Neuronal stem cell (in vitro differentiated cells): ENCODE measurements at regions not wholly inside any gene's neighbourhood (a gene's known extent, or its start where the extent isn't known, plus 50 kb on each side); places are given as distances from the start of the nearest gene placed in this dataset.
"Not testable (repeated sequence)": the region's sequence is repeated elsewhere in the genome, so short reads cannot be mapped to it uniquely, and the experiment has no call there.

Experiments
- DNase-seq: peaks from one replicate; pipeline ENCODE4 v3.0.0-alpha.2; 2013; ENCODE audit warnings: low spot score
- H2AFZ ChIP-seq: one replicate; pipeline ENCODE4 v1.6.1; 2013; ENCODE audit warnings: mild to moderate bottlenecking, low read length, inconsistent platforms
- H2AK5ac ChIP-seq: 2 replicates; pipeline ENCODE4 v1.6.1; 2013; ENCODE audit warnings: low read depth, mild to moderate bottlenecking, inconsistent platforms, low read length, moderate library complexity, mixed read lengths
- H2BK120ac ChIP-seq: 2 replicates; pipeline ENCODE4 v1.6.1; 2013; ENCODE audit warnings: low read depth, mild to moderate bottlenecking, inconsistent platforms, low read length, moderate library complexity, mixed read lengths
- H2BK12ac ChIP-seq: one replicate; pipeline ENCODE4 v1.6.1; 2013; ENCODE audit warnings: low read length, inconsistent platforms
- H2BK15ac ChIP-seq: 2 replicates; pipeline ENCODE4 v1.6.1; 2013; ENCODE audit warnings: mild to moderate bottlenecking, low read length, inconsistent platforms, mixed read lengths
- H2BK5ac ChIP-seq: one replicate; pipeline ENCODE4 v1.6.1; 2013; ENCODE audit warnings: inconsistent platforms, mild to moderate bottlenecking, low read length, moderate library complexity
- H3K14ac ChIP-seq: one replicate; pipeline ENCODE4 v1.6.1; 2013; ENCODE audit warnings: low read length, inconsistent platforms
- H3K18ac ChIP-seq: 2 replicates; pipeline ENCODE4 v1.6.1; 2013; ENCODE audit warnings: low read length, inconsistent platforms
- H3K23ac ChIP-seq: 2 replicates; pipeline ENCODE4 v1.6.1; 2013; ENCODE audit warnings: low read depth, mild to moderate bottlenecking, mixed read lengths, low read length, inconsistent platforms; ENCODE audit not compliant: poor library complexity
- H3K27ac ChIP-seq: replicated peaks from 3 replicates; pipeline ENCODE4 v1.5.1; 2013; ENCODE audit warnings: low read length, inconsistent platforms
- H3K27me3 ChIP-seq, 3 experiments: 2 replicates each; pipeline ENCODE4 v1.6.1; 2013; ENCODE audit warnings: low read length in 3 of 3, mild to moderate bottlenecking in 2 of 3, inconsistent platforms in 1 of 3, low read depth in 1 of 3, mixed read lengths in 1 of 3, moderate library complexity in 1 of 3; ENCODE audit not compliant: control insufficient read depth in 3 of 3, insufficient read depth in 3 of 3
- H3K36me3 ChIP-seq, 2 donors: replicated peaks in 1 of 2; 2 replicates each; pipeline ENCODE4 v1.6.1; 2013; ENCODE audit warnings: low read length in 2 of 2; ENCODE audit not compliant: control insufficient read depth in 2 of 2, insufficient read depth in 2 of 2
- H3K4ac ChIP-seq: 2 replicates; pipeline ENCODE4 v1.6.1; 2013; ENCODE audit warnings: inconsistent platforms, mild to moderate bottlenecking, low read length, moderate library complexity
- H3K4me1 ChIP-seq, 2 donors: 1 replicate in 1 of 2; 2 replicates in 1 of 2; pipeline ENCODE4 v1.6.1; 2013; ENCODE audit warnings: low read length in 2 of 2, low read depth in 1 of 2; ENCODE audit not compliant: control insufficient read depth in 2 of 2, insufficient read depth in 1 of 2
- H3K4me2 ChIP-seq: one replicate; pipeline ENCODE4 v1.6.1; 2013; ENCODE audit warnings: mild to moderate bottlenecking, low read length, inconsistent platforms; ENCODE audit not compliant: insufficient read depth, poor library complexity, severe bottlenecking
- H3K4me3 ChIP-seq, 2 donors: 2 replicates each; pipeline ENCODE4 v1.5.1; 2013; ENCODE audit warnings: low read length in 2 of 2, mild to moderate bottlenecking in 2 of 2, inconsistent platforms in 1 of 2, moderate library complexity in 1 of 2
- H3K79me1 ChIP-seq: one replicate; pipeline ENCODE4 v1.6.1; 2013; ENCODE audit warnings: low read depth, mild to moderate bottlenecking, inconsistent platforms, low read length, moderate library complexity
- H3K9ac ChIP-seq: one replicate; pipeline ENCODE4 v1.6.1; 2013; ENCODE audit warnings: mild to moderate bottlenecking, low read depth, low read length, inconsistent platforms; ENCODE audit not compliant: poor library complexity
- H3K9me3 ChIP-seq, 2 donors: replicated peaks in 1 of 2; 2 replicates each; pipeline versions ENCODE3 to v1.6.1; 2013; ENCODE audit warnings: low read length in 2 of 2, mild to moderate bottlenecking in 2 of 2, inconsistent platforms in 1 of 2, low read depth in 1 of 2, mixed read lengths in 1 of 2, moderate library complexity in 1 of 2; ENCODE audit not compliant: control insufficient read depth in 2 of 2, insufficient read depth in 1 of 2
- H4K8ac ChIP-seq: one replicate; pipeline ENCODE4 v1.6.1; 2013; ENCODE audit warnings: low read depth, mild to moderate bottlenecking, inconsistent platforms, low read length, moderate library complexity
- H4K91ac ChIP-seq: one replicate; pipeline ENCODE4 v1.6.1; 2013; ENCODE audit warnings: low read length, low read depth, mild to moderate bottlenecking, inconsistent platforms; ENCODE audit not compliant: poor library complexity
- whole genome bisulfite sequencing, 2 donors: extraction: QIAGEN DNeasy Blood & Tissue Kit; methylation state at CpG; one replicate each; pipeline ENCODE4 v1.1.7; 2013; ENCODE audit warnings: missing lambda C conversion rate in 2 of 2, mixed read lengths in 1 of 2; ENCODE audit not compliant: insufficient read length in 2 of 2, insufficient replicate concordance in 1 of 2; ENCODE audit errors: extremely low coverage in 2 of 2; 5-methylcytosine and 5-hydroxymethylcytosine counted together

GRCh38 chr2:19100570-19100969 lies 257.9 kb downstream of the OSR1 start:
- H3K9me3 ChIP-seq, result no peaks in the 10 kb centered on the region
- no peak overlapping the region for H3K9ac ChIP-seq
- no peak overlapping the region for H3K14ac ChIP-seq
- H2BK12ac ChIP-seq, result no peak overlapping the region
- H3K79me1 ChIP-seq, result no peaks in the 10 kb centered on the region
- H3K18ac ChIP-seq, result no peak overlapping the region
- no peak overlapping the region for H3K4me2 ChIP-seq
- H2BK15ac ChIP-seq, result no peak overlapping the region
- no peaks in the 10 kb centered on the region for H3K4me1 ChIP-seq
- H2BK120ac ChIP-seq, result no peak overlapping the region
- no peak overlapping the region for H2BK5ac ChIP-seq
- WGBS, 2 donors, result no CpG with 5 or more reads among the region's 2 CpGs
- H3K4me3 ChIP-seq, result no peak overlapping the region
- no peak overlapping the region for H2AK5ac ChIP-seq
- no peaks in the 10 kb centered on the region for H3K36me3 ChIP-seq
- no peak for DNase-seq
- H3K27ac ChIP-seq, result no peak overlapping the region
- H4K8ac ChIP-seq, result no peak overlapping the region
- H3K27me3 ChIP-seq, result no peaks in the 10 kb centered on the region
- no peak overlapping the region for H4K91ac ChIP-seq
- H3K4ac ChIP-seq, result no peak overlapping the region
- no peak overlapping the region for H2AFZ ChIP-seq
- no peak overlapping the region for H3K23ac ChIP-seq

GRCh38 chr2:19099181-19099580 lies 259.2 kb downstream of the OSR1 start:
- Histone ChIP-seq H3K4ac (no peak overlapping the region), H3K4me2 (no peak overlapping the region), H3K23ac (no peak overlapping the region), H4K8ac (peak overlapping the region; percentile 23), H4K91ac (no peak overlapping the region), H3K9me3 (no peaks in the 10 kb centered on the region), H2BK15ac (no peak overlapping the region), H2BK120ac (no peak overlapping the region), H3K18ac (no peak overlapping the region), H3K14ac (no peak overlapping the region), H3K79me1 (no peaks in the 10 kb centered on the region), H3K9ac (no peak overlapping the region), H3K27me3 (no peaks in the 10 kb centered on the region), H3K4me3 (no peak overlapping the region), H3K4me1 (no peaks in the 10 kb centered on the region), H2BK12ac (no peak overlapping the region), H3K27ac (no peak overlapping the region), H3K36me3 (no peaks in the 10 kb centered on the region), H2AFZ (no peak overlapping the region), H2AK5ac (no peak overlapping the region), H2BK5ac (no peak overlapping the region)
- no peak for DNase-seq
- no CpG with 5 or more reads among the region's 3 CpGs for WGBS, 2 donors

- Histone ChIP-seq H3K9me3 (no peaks in the 10 kb centered on the region), H2AFZ (no peak overlapping the region), H3K4me3 (no peak overlapping the region), H2BK120ac (no peak overlapping the region), H3K36me3 (no peaks in the 10 kb centered on the region), H3K4me1 (no peaks in the 10 kb centered on the region), H3K14ac (no peak overlapping the region), H4K91ac (no peak overlapping the region), H2AK5ac (no peak overlapping the region), H3K79me1 (no peaks in the 10 kb centered on the region), H2BK15ac (no peak overlapping the region), H3K27ac (no peak overlapping the region), H3K18ac (no peak overlapping the region), H2BK12ac (no peak overlapping the region), H3K9ac (no peak overlapping the region), H4K8ac (peak overlapping the region; percentile 23), H2BK5ac (no peak overlapping the region), H3K4ac (no peak overlapping the region), H3K23ac (no peak overlapping the region), H3K27me3 (no peaks in the 10 kb centered on the region), H3K4me2 (no peak overlapping the region)
- no peak for DNase-seq
- WGBS, 2 donors, result no CpG with 5 or more reads among the region's 2 CpGs
Measured at GRCh38 chr2:19098467-19099160, 259.8 kb downstream of the OSR1 start.

- not testable (repeated sequence) for H3K4me1 ChIP-seq
- peak overlapping the region; percentile 54 for H2AFZ ChIP-seq
- WGBS, 2 donors, result no CpG with 5 or more reads among the region's 5 CpGs
Measured at GRCh38 chr2:19089476-19089875, 268.9 kb downstream of the OSR1 start.

More at GRCh38 chr2:19089476-19089875, 268.9 kb downstream of the OSR1 start:
- DNase-seq, H4K8ac ChIP-seq, H2BK5ac ChIP-seq, H3K4me2 ChIP-seq, H2AK5ac ChIP-seq, H3K79me1 ChIP-seq, H2BK120ac ChIP-seq, H3K4me3 ChIP-seq, H3K36me3 ChIP-seq, H3K18ac ChIP-seq, H3K9ac ChIP-seq, H3K23ac ChIP-seq, H3K9me3 ChIP-seq, H3K14ac ChIP-seq, H3K27ac ChIP-seq, H4K91ac ChIP-seq, H3K4ac ChIP-seq, H2BK15ac ChIP-seq, H2BK12ac ChIP-seq, H3K27me3 ChIP-seq: not testable (repeated sequence)
